Glutamatergic neuron (in vitro differentiated cells): ENCODE measurements at regions not wholly inside any gene's neighbourhood (a gene's known extent, or its start where the extent isn't known, plus 50 kb on each side); places are given as distances from the start of the nearest gene placed in this dataset.

Experiments
- DNase-seq: peaks from one replicate; pipeline ENCODE4 v3.0.0; 2022
- H3K27ac Mint-ChIP-seq: one replicate; pipeline ENCODE4 v1.8.0; 2020; ENCODE audit warnings: mild to moderate bottlenecking, mixed read lengths, inconsistent platforms; ENCODE audit not compliant: unreplicated experiment
- H3K27me3 Mint-ChIP-seq: one replicate; pipeline ENCODE4 v1.8.0; 2020; ENCODE audit warnings: mild to moderate bottlenecking, moderate library complexity, mixed read lengths, inconsistent platforms; ENCODE audit not compliant: unreplicated experiment
- H3K36me3 Mint-ChIP-seq: one replicate; pipeline ENCODE4 v1.8.0; 2020; ENCODE audit warnings: mild to moderate bottlenecking, mixed read lengths, inconsistent platforms; ENCODE audit not compliant: unreplicated experiment
- H3K4me1 Mint-ChIP-seq: one replicate; pipeline ENCODE4 v1.8.0; 2020; ENCODE audit warnings: mild to moderate bottlenecking, low read depth, mixed read lengths, inconsistent platforms; ENCODE audit not compliant: unreplicated experiment
- H3K4me3 Mint-ChIP-seq: one replicate; pipeline ENCODE4 v1.8.0; 2020; ENCODE audit warnings: mild to moderate bottlenecking, mixed read lengths, inconsistent platforms; ENCODE audit not compliant: unreplicated experiment
- H3K9me3 Mint-ChIP-seq: one replicate; pipeline ENCODE4 v1.8.0; 2020; ENCODE audit warnings: mild to moderate bottlenecking, moderate library complexity, mixed read lengths, inconsistent platforms; ENCODE audit not compliant: unreplicated experiment
- TF ChIP-seq, protein P1 (sequence below): fragments of 200-600 bp; sonication (generic); IDR thresholded peaks from one replicate; pipeline ENCODE4 v1.5.0; 2021; ENCODE audit not compliant: partially characterized antibody, unreplicated experiment

DNA sequence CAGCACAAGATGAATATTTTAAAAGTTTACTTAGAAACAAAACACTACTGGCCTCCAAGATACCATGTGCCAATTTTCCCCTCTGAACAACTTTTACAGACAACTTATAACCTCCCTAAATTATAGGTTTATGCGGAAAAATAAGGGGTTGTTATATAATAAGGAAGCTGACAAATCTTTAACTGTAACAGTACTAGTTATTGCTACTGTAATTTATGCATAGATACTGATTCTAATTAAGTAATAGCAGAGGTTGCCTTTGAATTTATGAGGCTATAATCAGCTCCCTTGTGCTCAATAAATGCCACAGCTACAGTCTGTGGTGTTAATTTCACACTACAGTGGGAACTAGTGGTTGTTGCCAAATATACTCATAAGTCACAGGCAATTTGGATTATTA, 291.3 kb upstream of the PCSK5 start:
- Mint-ChIP-seq H3K4me3 (no peak overlapping the region), H3K27ac (no peak overlapping the region), H3K9me3 (no peaks in the 10 kb centered on the region), H3K36me3 (no peaks in the 10 kb centered on the region), H3K27me3 (no peaks in the 10 kb centered on the region), H3K4me1 (no peaks in the 10 kb centered on the region)
- TF ChIP-seq, protein P1, sequence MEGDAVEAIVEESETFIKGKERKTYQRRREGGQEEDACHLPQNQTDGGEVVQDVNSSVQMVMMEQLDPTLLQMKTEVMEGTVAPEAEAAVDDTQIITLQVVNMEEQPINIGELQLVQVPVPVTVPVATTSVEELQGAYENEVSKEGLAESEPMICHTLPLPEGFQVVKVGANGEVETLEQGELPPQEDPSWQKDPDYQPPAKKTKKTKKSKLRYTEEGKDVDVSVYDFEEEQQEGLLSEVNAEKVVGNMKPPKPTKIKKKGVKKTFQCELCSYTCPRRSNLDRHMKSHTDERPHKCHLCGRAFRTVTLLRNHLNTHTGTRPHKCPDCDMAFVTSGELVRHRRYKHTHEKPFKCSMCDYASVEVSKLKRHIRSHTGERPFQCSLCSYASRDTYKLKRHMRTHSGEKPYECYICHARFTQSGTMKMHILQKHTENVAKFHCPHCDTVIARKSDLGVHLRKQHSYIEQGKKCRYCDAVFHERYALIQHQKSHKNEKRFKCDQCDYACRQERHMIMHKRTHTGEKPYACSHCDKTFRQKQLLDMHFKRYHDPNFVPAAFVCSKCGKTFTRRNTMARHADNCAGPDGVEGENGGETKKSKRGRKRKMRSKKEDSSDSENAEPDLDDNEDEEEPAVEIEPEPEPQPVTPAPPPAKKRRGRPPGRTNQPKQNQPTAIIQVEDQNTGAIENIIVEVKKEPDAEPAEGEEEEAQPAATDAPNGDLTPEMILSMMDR, result no peak
- no peak for DNase-seq

DNA sequence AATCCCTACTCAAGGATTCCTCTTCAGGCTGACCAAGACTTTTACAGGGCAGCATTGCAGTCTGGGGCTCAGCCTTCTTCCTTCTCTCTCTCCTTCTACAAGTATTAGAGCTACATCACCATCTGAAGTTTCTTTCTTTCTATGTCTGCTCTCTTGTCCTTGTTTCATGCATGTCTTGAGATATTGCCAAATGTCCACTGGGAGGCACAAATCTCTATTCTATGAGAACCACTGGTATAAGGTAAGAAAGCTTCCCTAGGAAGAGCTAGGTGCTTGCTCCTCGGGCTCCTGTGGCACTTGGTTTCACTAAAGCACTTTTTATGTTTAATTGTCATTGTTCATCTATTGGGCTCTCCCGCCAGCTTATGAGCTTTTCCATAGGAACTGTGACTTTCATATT, 289.2 kb upstream of the PCSK5 start:
- Mint-ChIP-seq H3K4me1 (no peaks in the 10 kb centered on the region), H3K36me3 (no peaks in the 10 kb centered on the region), H3K4me3 (no peak overlapping the region), H3K27ac (no peak overlapping the region), H3K9me3 (no peaks in the 10 kb centered on the region), H3K27me3 (peaks cover 2% of the 10 kb centered on the region)
- DNase-seq, result no peak
- TF ChIP-seq, protein P1, result no peak

DNA sequence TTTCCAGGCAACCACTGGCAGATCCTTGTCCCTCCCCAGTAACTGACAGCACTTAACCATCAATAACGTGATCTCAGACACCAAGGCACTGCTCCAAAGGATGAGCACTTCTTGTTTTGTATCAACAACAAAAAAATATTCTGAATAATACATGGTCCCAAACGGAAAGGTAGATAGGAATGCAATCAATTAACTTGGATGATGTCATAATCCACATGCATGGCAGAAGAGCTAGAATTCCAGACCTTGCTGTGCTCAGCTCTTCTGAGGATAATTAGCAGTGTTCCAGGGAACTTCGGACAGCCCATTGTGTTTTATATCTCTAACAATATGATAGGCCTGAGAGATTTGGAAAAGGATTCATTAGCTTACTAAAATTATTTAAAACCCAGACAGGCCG, 288.4 kb upstream of the PCSK5 start:
- Mint-ChIP-seq H3K27ac (no peak overlapping the region), H3K27me3 (peaks cover 2% of the 10 kb centered on the region), H3K4me3 (no peak overlapping the region), H3K4me1 (no peaks in the 10 kb centered on the region), H3K36me3 (no peaks in the 10 kb centered on the region), H3K9me3 (no peaks in the 10 kb centered on the region)
- TF ChIP-seq, protein P1, result no peak
- no peak for DNase-seq

DNA sequence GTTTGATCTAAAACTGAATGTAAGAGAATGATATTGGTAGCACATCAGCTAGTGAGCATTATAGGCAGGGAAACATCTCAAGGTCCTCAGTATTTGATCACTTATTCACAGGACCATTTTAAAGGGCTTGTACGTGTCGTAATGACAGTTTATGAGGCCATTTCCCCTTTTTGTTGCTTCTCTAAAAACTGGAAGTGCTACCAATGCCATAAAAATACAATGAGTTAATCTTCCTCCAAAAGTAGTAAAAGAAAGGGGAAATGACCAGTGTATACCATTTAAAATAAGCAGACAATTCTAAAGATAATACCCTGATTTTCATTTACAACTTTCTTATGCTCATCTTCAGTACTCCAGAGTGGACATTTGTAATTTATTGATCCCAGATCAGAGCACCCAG, 285.8 kb upstream of the PCSK5 start:
- no peak for DNase-seq
- Mint-ChIP-seq H3K9me3 (no peaks in the 10 kb centered on the region), H3K4me1 (no peaks in the 10 kb centered on the region), H3K4me3 (no peak overlapping the region), H3K27me3 (peaks cover 2% of the 10 kb centered on the region), H3K36me3 (no peaks in the 10 kb centered on the region), H3K27ac (no peak overlapping the region)
- TF ChIP-seq, protein P1, result no peak

DNA sequence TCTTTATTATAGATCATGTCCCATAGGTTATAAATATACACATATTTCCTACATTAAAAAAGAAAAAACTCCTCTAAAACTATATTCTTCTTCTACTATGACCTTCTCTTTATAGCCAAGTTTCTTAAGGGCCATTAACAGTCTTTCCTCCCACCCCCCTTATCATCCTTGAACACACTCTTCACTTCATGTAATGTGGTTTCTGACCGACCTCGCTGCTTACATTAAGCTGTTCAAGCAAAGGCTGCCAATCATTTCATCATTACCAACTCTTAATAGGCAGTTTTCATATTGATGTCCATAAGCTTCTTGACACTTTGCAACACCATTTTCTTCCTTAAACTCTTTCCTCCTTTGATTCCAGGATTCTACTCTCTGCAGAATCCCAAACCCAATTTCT, 283.0 kb upstream of the PCSK5 start:
- Mint-ChIP-seq H3K27me3 (peaks cover 2% of the 10 kb centered on the region), H3K9me3 (no peaks in the 10 kb centered on the region), H3K4me1 (no peaks in the 10 kb centered on the region), H3K36me3 (no peaks in the 10 kb centered on the region), H3K4me3 (no peak overlapping the region), H3K27ac (peak overlapping the region; percentile 16)
- no peak for DNase-seq
- TF ChIP-seq, protein P1, result no peak
